Upper lobe of left lung (tissue), 4 donors: ENCODE measurements at regions not wholly inside any gene's neighbourhood (a gene's known extent, or its start where the extent isn't known, plus 50 kb on each side); places are given as distances from the start of the nearest gene placed in this dataset.

ENCODE experiments used
- EP300 ChIP-seq, 4 donors: sonication (generic); formaldehyde crosslinking; IDR thresholded peaks; one replicate each; pipeline ENCODE4 v1.5.1; 2017; ENCODE audit warnings: antibody characterized with exemption in 4 of 4, control low read depth in 2 of 4
- POLR2A ChIP-seq, 4 donors: fragments of 450-650 bp; IDR thresholded peaks; one replicate each; pipeline ENCODE4 v1.5.1; 2016 to 2017; ENCODE audit warnings: antibody characterized with exemption in 4 of 4, mild to moderate bottlenecking in 2 of 4
- POLR2AphosphoS5 ChIP-seq, 2 donors: sonication (generic); formaldehyde crosslinking; IDR thresholded peaks; one replicate each; pipeline ENCODE4 v1.5.1; 2017; ENCODE audit warnings: antibody characterized with exemption in 2 of 2
- TF ChIP-seq, protein P1 (sequence below), 6 experiments: fragments of 450-650 bp in 4 of 6; fragments of 200-600 bp in 2 of 6; sonication (generic) in 2 of 6; IDR thresholded peaks; one replicate each; pipeline ENCODE4 v1.5.1; 2016 to 2019; ENCODE audit warnings: antibody characterized with exemption in 6 of 6

- TF ChIP-seq, protein P1, sequence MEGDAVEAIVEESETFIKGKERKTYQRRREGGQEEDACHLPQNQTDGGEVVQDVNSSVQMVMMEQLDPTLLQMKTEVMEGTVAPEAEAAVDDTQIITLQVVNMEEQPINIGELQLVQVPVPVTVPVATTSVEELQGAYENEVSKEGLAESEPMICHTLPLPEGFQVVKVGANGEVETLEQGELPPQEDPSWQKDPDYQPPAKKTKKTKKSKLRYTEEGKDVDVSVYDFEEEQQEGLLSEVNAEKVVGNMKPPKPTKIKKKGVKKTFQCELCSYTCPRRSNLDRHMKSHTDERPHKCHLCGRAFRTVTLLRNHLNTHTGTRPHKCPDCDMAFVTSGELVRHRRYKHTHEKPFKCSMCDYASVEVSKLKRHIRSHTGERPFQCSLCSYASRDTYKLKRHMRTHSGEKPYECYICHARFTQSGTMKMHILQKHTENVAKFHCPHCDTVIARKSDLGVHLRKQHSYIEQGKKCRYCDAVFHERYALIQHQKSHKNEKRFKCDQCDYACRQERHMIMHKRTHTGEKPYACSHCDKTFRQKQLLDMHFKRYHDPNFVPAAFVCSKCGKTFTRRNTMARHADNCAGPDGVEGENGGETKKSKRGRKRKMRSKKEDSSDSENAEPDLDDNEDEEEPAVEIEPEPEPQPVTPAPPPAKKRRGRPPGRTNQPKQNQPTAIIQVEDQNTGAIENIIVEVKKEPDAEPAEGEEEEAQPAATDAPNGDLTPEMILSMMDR (IDR thresholded peaks at IDR 0.05), result no peak
- TF ChIP-seq POLR2AphosphoS5 (IDR thresholded peaks at IDR 0.05) (no peak), EP300 (IDR thresholded peaks at IDR 0.05) (no peak), POLR2A (IDR thresholded peaks at IDR 0.05) (no peak)
These were observed 91.5 kb upstream of the CDH7 start for GRCh38 chr18:65659312-65659711.
